ENCODE measurements at regions not wholly inside any gene's neighbourhood (a gene's known extent, or its start where the extent isn't known, plus 50 kb on each side); places are given as distances from the start of the nearest gene placed in this dataset.
"Not testable (repeated sequence)": the region's sequence is repeated elsewhere in the genome, so short reads cannot be mapped to it uniquely, and the experiment has no call there.

- not testable (repeated sequence) for TF ChIP-seq CTCF, EZH2phosphoT487 (IDR thresholded peaks at IDR 0.05)
Measured at GRCh38 chr5:152154452-152154851, 229.8 kb upstream of the GLRA1 start.
